ENCODE measurements at regions not wholly inside any gene's neighbourhood (a gene's known extent, or its start where the extent isn't known, plus 50 kb on each side); places are given as distances from the start of the nearest gene placed in this dataset.
"Not testable (repeated sequence)": the region's sequence is repeated elsewhere in the genome, so short reads cannot be mapped to it uniquely, and the experiment has no call there.

DNA sequence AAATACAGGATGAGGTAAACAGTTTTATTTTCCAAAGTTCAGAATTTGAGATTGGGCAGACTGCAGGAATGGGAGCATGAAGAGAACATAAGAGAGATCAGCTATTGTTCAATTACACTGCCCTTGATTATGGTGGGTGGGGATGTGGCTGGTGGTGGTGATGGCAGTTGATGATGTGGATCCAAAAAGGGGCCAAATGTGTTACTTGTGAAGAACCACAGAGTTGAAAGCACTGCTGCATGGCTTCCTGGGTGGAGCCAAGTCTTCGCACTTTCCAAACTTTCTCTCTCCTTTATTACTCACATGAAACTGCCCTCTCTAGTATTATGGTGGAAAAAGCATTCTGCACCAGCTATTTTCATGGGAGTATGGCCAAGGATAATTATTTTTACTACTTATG is 1162.0 kb downstream of the RPIA start:
- H3K9me3 Mint-ChIP-seq; H3K4me3 Mint-ChIP-seq; H3K27me3 Mint-ChIP-seq; H3K4me1 Mint-ChIP-seq (ENCODE audit: low read depth); H3K27ac Mint-ChIP-seq; H3K36me3 Mint-ChIP-seq (ENCODE audit: low read depth); DNase-seq: not testable (repeated sequence)

DNA sequence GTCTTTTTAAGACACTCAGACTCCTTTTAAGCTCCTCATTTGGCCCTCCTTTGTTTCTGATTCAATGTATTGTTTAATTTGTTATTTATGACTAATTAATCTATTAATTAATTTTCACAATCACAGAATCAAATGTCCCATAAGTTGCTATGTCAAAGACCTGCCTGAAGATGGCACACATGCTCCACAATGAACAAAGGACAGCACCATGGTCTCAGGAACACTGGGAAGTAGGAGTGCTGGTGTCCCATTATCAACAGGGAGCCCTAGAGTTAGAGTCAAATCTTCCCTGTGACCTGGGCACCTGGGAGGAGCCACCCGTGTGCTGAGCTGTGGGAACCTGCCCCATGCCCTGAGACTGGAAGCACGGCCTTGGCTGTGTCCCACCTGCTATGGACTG is 1164.3 kb downstream of the RPIA start:
- not testable (repeated sequence) for H3K27me3 Mint-ChIP-seq

DNA sequence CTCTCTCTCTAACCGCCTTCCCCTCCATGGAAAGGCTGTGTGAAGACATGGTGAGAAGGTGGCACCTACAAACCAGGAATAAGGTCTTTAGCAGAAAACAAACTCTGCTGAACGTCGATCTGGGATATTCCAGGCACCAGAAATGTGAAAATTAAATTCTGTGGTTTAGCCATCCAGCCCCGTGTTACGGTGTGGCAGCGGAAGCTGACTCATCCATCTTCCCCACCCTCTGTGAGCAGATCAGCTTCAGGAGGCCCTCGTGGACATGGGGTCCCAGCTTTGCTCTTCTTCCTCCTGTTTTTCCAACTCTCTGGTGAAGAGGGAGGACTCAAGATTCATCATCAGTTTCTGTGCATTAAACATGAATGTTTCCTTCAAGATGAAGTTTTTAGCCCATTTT is 1164.8 kb downstream of the RPIA start:
- DNase-seq; H3K27me3 Mint-ChIP-seq; H3K27ac Mint-ChIP-seq; H3K4me3 Mint-ChIP-seq; H3K4me1 Mint-ChIP-seq (ENCODE audit: low read depth); H3K9me3 Mint-ChIP-seq; H3K36me3 Mint-ChIP-seq (ENCODE audit: low read depth): not testable (repeated sequence)

More for the DNA sequence above, 1164.3 kb downstream of the RPIA start:
- not testable (repeated sequence) for H3K4me1 Mint-ChIP-seq (ENCODE audit: low read depth); H3K4me3 Mint-ChIP-seq; H3K36me3 Mint-ChIP-seq (ENCODE audit: low read depth); DNase-seq; H3K9me3 Mint-ChIP-seq; H3K27ac Mint-ChIP-seq

DNA sequence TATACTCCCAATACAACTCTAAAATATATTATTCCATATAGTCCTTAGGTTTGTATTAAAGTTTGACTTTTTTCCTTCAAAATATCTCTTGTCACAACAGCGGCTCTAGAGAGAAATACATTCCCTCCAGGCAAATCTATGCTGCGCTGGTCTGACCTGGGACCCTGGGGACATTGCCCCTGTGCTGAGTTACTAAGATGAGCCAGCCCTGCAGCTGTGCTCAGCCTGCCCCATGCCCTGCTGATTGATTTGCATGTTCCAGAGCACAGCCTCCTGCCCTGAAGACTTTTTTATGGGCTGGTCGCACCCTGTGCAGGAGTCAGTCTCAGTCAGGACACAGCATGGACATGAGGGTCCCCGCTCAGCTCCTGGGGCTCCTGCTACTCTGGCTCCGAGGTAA is 1170.7 kb downstream of the RPIA start:
- H3K27ac Mint-ChIP-seq; H3K9me3 Mint-ChIP-seq; H3K36me3 Mint-ChIP-seq (ENCODE audit: low read depth); DNase-seq; H3K4me1 Mint-ChIP-seq (ENCODE audit: low read depth); H3K27me3 Mint-ChIP-seq; H3K4me3 Mint-ChIP-seq: not testable (repeated sequence)

DNA sequence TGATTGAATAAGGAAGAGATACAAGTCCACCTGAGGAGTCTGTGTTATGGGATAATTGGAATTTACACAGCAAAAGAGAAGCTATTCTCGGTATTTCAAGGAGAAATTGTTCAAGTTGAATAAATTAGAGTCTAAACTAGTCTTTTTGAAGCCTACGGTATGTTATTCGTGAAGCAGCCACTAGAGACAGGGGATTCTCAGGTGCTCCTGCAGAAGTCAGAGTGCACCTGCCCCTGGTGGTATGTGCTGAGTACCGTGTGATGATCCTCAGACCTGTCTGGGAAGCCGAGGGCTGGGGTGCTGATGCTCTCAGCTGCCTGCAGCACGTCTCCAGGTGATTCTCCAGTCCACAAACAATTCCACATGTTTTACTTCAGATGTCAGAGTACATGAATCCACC is 1171.7 kb downstream of the RPIA start:
- not testable (repeated sequence) for H3K27ac Mint-ChIP-seq; H3K4me1 Mint-ChIP-seq (ENCODE audit: low read depth); H3K4me3 Mint-ChIP-seq; H3K9me3 Mint-ChIP-seq; DNase-seq; H3K27me3 Mint-ChIP-seq; H3K36me3 Mint-ChIP-seq (ENCODE audit: low read depth)

DNA sequence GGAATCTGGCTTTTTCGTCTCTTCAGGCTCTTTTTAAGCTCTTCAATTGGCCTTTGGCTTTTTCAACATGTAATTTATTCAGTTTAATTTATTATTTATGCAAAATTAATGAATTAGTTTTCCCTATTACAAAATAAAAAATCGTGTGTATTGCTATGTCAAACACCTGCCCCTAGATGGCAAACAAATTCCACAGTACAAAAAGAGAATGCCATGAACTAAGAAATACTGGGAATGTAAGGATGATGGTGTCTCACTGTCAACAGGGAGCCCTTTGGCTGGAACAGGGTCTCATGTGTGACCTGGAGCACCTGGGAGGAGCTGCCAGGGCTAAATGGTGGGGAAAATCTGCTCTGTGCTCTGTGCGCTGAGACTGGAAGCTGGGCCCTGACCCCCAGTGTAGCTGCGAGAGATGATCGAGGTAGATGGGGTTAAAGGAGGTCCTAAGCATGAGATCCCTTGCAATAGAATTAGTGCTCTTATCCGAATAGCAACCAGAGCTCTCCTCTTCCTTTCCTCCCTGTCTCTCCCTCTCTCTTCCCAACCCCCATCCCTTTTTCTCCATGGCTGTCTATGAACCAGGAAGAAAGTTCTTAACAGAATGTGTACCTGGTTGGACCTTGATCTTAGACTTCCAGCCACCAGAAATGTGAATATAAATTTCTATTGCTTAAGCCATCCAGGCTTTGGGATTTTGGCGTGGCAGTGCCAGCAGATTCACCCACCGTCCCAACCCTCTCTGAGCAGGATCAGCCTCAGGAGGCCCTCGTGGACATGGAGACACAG is 1183.5 kb downstream of the RPIA start:
- not testable (repeated sequence) for H3K4me3 Mint-ChIP-seq; H3K4me1 Mint-ChIP-seq (ENCODE audit: low read depth); H3K9me3 Mint-ChIP-seq; H3K27me3 Mint-ChIP-seq; H3K27ac Mint-ChIP-seq; H3K36me3 Mint-ChIP-seq (ENCODE audit: low read depth); DNase-seq

DNA sequence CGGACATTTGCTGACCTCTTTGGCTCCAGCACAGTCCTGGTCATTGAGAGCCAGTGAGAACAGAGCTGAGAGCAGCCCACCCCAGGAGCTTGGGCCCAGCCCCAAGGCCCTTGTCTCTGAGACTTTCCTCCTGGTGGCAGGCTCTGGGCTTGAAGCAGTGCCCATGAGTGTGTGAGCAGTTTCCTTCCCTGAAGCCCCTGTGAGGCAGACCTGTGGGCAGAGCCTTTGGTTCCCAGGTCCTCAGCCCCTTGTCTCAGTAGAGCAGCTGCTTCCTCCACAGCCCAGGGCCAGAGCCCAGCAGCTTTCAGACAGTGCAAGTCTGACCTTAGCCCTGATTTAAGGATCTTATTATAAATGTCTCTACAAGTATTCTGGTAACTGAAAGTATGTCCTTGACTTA is 1185.0 kb downstream of the RPIA start:
- H3K4me3 Mint-ChIP-seq; H3K27ac Mint-ChIP-seq; H3K4me1 Mint-ChIP-seq (ENCODE audit: low read depth); H3K9me3 Mint-ChIP-seq; DNase-seq; H3K36me3 Mint-ChIP-seq (ENCODE audit: low read depth); H3K27me3 Mint-ChIP-seq: not testable (repeated sequence)

DNA sequence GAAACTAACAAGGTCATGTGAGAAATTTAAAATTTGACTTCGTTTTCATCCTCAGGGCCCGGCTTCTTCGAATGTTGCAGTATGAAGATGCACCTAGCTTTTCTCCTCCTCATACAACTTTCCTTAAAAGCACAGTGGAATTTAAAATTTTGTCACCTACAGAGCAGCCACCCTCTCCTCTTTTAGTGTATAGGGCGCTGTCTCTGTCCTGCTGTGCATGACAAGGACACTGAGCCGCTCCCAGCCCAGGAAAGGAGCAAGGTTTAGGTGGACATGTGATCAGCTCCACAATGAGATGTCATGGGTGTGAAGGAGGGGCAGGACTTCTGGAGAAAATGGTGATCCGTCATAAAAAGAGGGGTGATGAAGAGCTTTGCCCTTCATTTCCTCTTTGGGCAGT is 1185.4 kb downstream of the RPIA start:
- not testable (repeated sequence) for H3K4me1 Mint-ChIP-seq (ENCODE audit: low read depth); H3K9me3 Mint-ChIP-seq; H3K27me3 Mint-ChIP-seq; DNase-seq; H3K36me3 Mint-ChIP-seq (ENCODE audit: low read depth); H3K27ac Mint-ChIP-seq; H3K4me3 Mint-ChIP-seq

DNA sequence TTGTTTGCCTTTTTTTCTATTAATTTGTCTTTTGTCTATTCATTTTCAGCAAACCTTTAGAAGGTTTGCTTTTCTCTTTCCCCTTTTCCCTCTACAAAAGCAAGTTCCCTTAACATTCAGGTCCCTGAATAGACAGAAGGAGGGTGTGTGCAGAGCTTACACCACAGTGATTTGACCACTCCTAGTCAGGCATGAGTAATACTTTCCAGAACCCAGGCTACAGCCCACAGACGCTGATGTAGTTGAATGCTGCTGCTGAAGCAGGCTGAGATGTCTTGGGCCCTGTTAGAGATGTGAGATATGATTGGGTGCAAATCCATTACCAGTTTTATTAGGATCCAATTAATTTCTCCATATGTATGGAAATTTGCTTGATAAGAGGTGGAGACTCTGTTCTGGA is 1191.4 kb downstream of the RPIA start:
- DNase-seq; H3K27me3 Mint-ChIP-seq; H3K4me3 Mint-ChIP-seq; H3K4me1 Mint-ChIP-seq (ENCODE audit: low read depth); H3K27ac Mint-ChIP-seq; H3K9me3 Mint-ChIP-seq; H3K36me3 Mint-ChIP-seq (ENCODE audit: low read depth): not testable (repeated sequence)

DNA sequence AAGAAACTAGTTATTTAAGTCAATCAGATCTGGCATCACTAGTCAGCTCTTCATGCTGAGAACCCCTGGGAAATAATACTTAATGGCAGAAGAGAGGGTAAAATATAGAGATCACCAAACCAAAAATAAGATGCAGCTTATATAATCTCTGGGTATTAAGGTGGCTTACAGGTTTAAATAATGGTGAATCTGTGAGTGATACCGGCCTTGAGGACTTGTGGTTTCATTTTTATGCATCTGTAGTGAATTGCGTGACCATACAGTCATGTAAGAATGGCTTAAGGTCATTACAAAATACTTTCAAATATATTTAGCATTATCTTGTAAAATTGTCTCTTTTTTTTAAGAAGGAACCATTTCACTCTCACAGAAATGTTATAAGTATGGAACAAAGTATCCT is 1192.2 kb downstream of the RPIA start:
- DNase-seq; H3K4me1 Mint-ChIP-seq (ENCODE audit: low read depth); H3K9me3 Mint-ChIP-seq; H3K36me3 Mint-ChIP-seq (ENCODE audit: low read depth); H3K27ac Mint-ChIP-seq; H3K4me3 Mint-ChIP-seq; H3K27me3 Mint-ChIP-seq: not testable (repeated sequence)

DNA sequence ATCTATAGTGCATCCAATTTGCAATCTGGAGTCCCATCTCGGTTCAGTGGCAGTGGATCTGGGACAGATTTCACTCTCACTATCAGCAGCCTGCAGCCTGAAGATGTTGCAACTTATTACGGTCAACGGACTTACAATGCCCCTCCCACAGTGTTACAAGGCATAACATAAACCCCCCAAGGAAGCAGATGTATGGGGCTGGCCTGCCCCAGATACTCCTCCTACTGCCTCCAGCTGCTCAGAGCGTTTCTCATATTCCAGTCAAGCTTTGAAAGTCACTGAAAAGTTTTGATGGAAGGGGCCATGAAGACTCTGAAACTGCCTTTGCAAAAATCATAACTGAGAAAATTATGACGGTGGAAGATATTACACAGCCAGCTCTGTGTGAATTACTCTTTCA is 1193.6 kb downstream of the RPIA start:
- not testable (repeated sequence) for H3K4me1 Mint-ChIP-seq (ENCODE audit: low read depth); H3K27ac Mint-ChIP-seq; H3K36me3 Mint-ChIP-seq (ENCODE audit: low read depth); H3K9me3 Mint-ChIP-seq; DNase-seq; H3K27me3 Mint-ChIP-seq; H3K4me3 Mint-ChIP-seq

DNA sequence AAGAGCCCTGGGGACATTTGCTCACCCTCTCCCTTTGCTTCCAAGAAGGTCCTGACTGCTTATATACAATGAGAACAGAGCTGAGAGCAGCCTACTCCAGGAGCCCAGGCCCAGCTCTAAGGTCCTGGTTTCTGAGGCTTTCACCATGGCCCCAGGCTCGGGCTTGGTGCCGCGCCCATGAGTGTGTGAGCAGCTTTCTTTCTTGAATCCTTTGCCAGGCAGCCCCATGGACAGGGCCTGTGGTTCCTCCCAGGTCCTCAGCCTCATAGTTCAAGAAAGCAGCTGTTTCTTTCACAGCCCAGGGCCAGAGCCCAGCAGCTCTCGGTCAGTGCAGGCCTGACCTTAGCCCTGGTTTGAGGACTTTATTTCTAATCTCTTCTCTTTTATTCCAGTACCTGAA is 1197.2 kb downstream of the RPIA start:
- H3K36me3 Mint-ChIP-seq (ENCODE audit: low read depth); H3K27me3 Mint-ChIP-seq; H3K4me1 Mint-ChIP-seq (ENCODE audit: low read depth); H3K9me3 Mint-ChIP-seq; H3K4me3 Mint-ChIP-seq; H3K27ac Mint-ChIP-seq; DNase-seq: not testable (repeated sequence)

DNA sequence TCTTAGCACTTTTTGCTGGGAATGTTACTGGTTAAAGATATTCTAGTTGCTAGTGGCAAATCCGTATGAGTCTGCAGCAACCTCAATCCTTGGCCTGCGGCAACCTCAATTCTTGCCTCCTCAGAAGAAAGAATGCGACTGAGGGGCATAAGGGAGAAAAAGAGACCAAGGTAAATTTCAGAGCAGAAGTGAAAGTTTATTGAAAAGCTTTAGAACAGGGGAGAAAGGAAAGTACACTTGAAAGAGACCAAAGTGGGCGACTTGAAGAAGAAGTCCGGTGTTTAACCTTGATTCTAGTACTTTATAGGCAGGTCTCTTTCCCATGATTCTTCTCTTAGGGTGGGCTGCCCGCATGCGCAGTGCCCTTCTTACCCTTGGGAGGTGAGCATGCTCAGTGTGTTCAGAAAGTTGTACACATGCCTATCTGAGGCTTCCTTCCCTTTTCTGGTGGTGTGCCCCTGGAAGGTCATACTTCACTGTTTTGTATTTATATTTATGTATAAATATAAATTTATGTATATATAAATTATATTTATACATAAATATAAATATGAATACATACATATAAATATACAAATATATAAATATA is 1198.8 kb downstream of the RPIA start:
- not testable (repeated sequence) for H3K4me1 Mint-ChIP-seq (ENCODE audit: low read depth); H3K4me3 Mint-ChIP-seq; H3K27ac Mint-ChIP-seq; H3K36me3 Mint-ChIP-seq (ENCODE audit: low read depth); DNase-seq; H3K9me3 Mint-ChIP-seq; H3K27me3 Mint-ChIP-seq

DNA sequence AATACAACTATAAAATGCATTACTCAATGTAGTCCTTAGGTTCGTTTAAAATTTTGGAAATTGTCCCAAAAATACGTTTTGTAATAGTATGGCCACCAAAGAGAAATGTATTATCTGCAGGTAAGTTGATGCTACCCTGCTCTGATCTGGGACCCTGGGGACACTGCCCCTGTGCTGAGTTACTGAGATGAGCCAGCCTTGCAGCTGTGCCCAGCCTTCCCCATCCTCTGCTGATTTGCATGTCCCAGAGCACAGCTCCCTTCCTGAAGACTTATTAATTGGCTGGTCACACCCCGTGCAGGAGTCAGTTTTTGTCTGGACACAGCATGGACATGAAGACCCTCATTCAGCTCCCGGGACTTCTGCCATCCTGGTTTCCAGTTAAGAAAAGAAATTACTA is 1203.5 kb downstream of the RPIA start:
- H3K4me1 Mint-ChIP-seq (ENCODE audit: low read depth); H3K27ac Mint-ChIP-seq; H3K36me3 Mint-ChIP-seq (ENCODE audit: low read depth); DNase-seq; H3K9me3 Mint-ChIP-seq; H3K27me3 Mint-ChIP-seq; H3K4me3 Mint-ChIP-seq: not testable (repeated sequence)

DNA sequence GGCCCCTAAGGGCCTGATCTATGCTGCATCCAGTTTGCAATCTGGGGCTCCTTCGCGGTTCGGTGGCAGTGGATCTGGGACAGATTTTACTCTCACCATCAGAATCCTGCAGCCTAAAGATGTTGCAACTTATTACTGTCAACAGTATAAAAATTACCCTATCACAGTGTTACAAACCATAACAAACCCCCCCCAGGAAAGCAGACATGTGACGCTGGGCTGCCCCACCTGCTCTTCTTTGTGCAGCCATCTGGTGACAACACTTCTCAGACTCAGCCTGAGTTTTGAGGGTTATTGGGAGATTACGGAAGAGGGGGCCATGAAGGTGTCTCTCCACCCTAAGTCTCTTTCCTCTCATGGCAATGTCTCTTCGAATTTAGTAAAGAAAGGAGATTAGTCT is 1204.2 kb downstream of the RPIA start:
- H3K4me1 Mint-ChIP-seq (ENCODE audit: low read depth); DNase-seq; H3K4me3 Mint-ChIP-seq; H3K36me3 Mint-ChIP-seq (ENCODE audit: low read depth); H3K27me3 Mint-ChIP-seq; H3K9me3 Mint-ChIP-seq; H3K27ac Mint-ChIP-seq: not testable (repeated sequence)

DNA sequence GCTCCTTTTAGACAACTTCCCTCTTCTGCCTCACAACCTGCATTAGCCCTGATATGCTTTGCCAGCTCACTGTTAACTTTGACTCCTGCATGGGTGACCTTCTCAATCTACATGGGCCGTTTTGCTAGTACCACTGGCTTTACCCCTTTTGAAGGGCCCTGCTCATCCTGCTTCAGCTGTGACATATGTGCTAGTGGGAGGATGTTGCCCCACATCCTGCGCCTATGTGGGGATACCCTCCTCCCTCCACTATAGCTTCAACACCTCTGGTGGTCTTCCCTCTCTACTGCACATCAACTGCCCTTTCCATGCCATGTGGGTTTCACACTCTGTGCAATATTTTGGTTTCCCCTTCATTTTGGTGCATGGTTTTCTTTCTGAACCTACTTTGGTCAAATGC is 1235.5 kb downstream of the RPIA start:
- DNase-seq; H3K9me3 Mint-ChIP-seq; H3K36me3 Mint-ChIP-seq (ENCODE audit: low read depth); H3K27me3 Mint-ChIP-seq; H3K4me1 Mint-ChIP-seq (ENCODE audit: low read depth); H3K27ac Mint-ChIP-seq; H3K4me3 Mint-ChIP-seq: not testable (repeated sequence)
